WTC11 (cell line): ENCODE measurements at regions not wholly inside any gene's neighbourhood (a gene's known extent, or its start where the extent isn't known, plus 50 kb on each side); places are given as distances from the start of the nearest gene placed in this dataset.

Experiments
- ATAC-seq: fragments of 200-7000 bp; cut with Tn5 transposase; 2 replicates; pipeline ENCODE4 v1.10.0; 2021; ENCODE audit warnings: mild to moderate bottlenecking, moderate library complexity
- CTCF ChIA-PET: fragments of 300-600 bp; sonication (Branson Sonifier 250); formaldehyde crosslinking; loops from one replicate; lab custom pipeline; 2021; ENCODE audit warnings: antibody characterized with exemption; lab: Charles Lee
- POLR2A ChIA-PET: fragments of 350-600 bp; sonication (Branson Sonifier 250); formaldehyde crosslinking; loops from one replicate; lab custom pipeline; 2021; ENCODE audit warnings: antibody characterized with exemption; lab: Charles Lee
- DNase-seq: peaks from one replicate; pipeline ENCODE4 v3.0.0; 2021; ENCODE audit warnings: low spot score
- H3K27ac Mint-ChIP-seq: 2 replicates; pipeline ENCODE4 v1.8.0; 2021; ENCODE audit warnings: mixed read lengths
- H3K27me3 Mint-ChIP-seq: 2 replicates; pipeline ENCODE4 v1.8.0; 2021; ENCODE audit warnings: low read depth, mild to moderate bottlenecking, moderate library complexity, mixed read lengths
- H3K36me3 Mint-ChIP-seq: 2 replicates; pipeline ENCODE4 v1.8.0; 2021; ENCODE audit warnings: mixed read lengths
- H3K4me1 Mint-ChIP-seq: 2 replicates; pipeline ENCODE4 v1.8.0; 2022; ENCODE audit warnings: mixed read lengths
- H3K4me3 Mint-ChIP-seq: 2 replicates; pipeline ENCODE4 v1.8.0; 2021; ENCODE audit warnings: mild to moderate bottlenecking, moderate library complexity, mixed read lengths
- H3K9me3 Mint-ChIP-seq: 2 replicates; pipeline ENCODE4 v1.8.0; 2021; ENCODE audit warnings: mixed read lengths
- AR ChIP-seq: fragments of 250-450 bp; sonication (Bioruptor Pico); IDR thresholded peaks from 2 replicates; pipeline ENCODE4 v1.9.0; 2021; ENCODE audit warnings: mild to moderate bottlenecking
- ATF2 ChIP-seq: sonication (generic); formaldehyde crosslinking; IDR thresholded peaks from 2 replicates; pipeline ENCODE4 v1.8.1; 2022; ENCODE audit warnings: low read depth, missing genetic modification reagents, borderline replicate concordance
- ATF6 ChIP-seq: sonication (generic); formaldehyde crosslinking; IDR thresholded peaks from 2 replicates; pipeline ENCODE4 v1.8.1; 2023; ENCODE audit warnings: mild to moderate bottlenecking, missing genetic modification reagents
- CREB1 ChIP-seq: sonication (generic); formaldehyde crosslinking; IDR thresholded peaks from 2 replicates; pipeline ENCODE4 v1.8.0; 2023; ENCODE audit warnings: mild to moderate bottlenecking, missing genetic modification reagents
- E2F5 ChIP-seq: sonication (generic); formaldehyde crosslinking; IDR thresholded peaks from 2 replicates; pipeline ENCODE4 v1.8.1; 2022; ENCODE audit warnings: mild to moderate bottlenecking, moderate library complexity, missing genetic modification reagents
- ETV6 ChIP-seq: sonication (generic); formaldehyde crosslinking; IDR thresholded peaks from 2 replicates; pipeline ENCODE4 v1.8.1; 2022; ENCODE audit warnings: mild to moderate bottlenecking, missing genetic modification reagents
- HMGXB4 ChIP-seq: sonication (generic); formaldehyde crosslinking; IDR thresholded peaks from 2 replicates; pipeline ENCODE4 v1.8.1; 2023; ENCODE audit warnings: mild to moderate bottlenecking, moderate library complexity, missing genetic modification reagents
- IRF2 ChIP-seq: sonication (generic); formaldehyde crosslinking; IDR thresholded peaks from 2 replicates; pipeline ENCODE4 v1.8.0; 2022; ENCODE audit warnings: low read depth, missing genetic modification reagents, borderline replicate concordance
- JUN ChIP-seq: sonication (generic); formaldehyde crosslinking; IDR thresholded peaks from 2 replicates; pipeline ENCODE4 v1.8.0; 2023; ENCODE audit warnings: mild to moderate bottlenecking, missing genetic modification reagents
- MYBL2 ChIP-seq: sonication (generic); formaldehyde crosslinking; IDR thresholded peaks from 2 replicates; pipeline ENCODE4 v1.8.1; 2023; ENCODE audit warnings: mild to moderate bottlenecking, moderate library complexity, missing genetic modification reagents
- ZMAT4 ChIP-seq: fragments of 250-450 bp; sonication (Bioruptor Pico); IDR thresholded peaks from 2 replicates; pipeline ENCODE4 v1.9.0; 2021; ENCODE audit warnings: mild to moderate bottlenecking
- ZNF138 ChIP-seq: sonication (generic); formaldehyde crosslinking; conservative IDR thresholded peaks from 2 replicates; pipeline ENCODE4 v1.8.1; 2022; ENCODE audit warnings: mild to moderate bottlenecking, moderate library complexity, missing genetic modification reagents
- ZNF232 ChIP-seq: sonication (generic); formaldehyde crosslinking; IDR thresholded peaks from 2 replicates; pipeline ENCODE4 v1.8.0; 2022; ENCODE audit warnings: mild to moderate bottlenecking, missing genetic modification reagents
- ZNF263 ChIP-seq: sonication (generic); formaldehyde crosslinking; IDR thresholded peaks from 2 replicates; pipeline ENCODE4 v1.8.1; 2022; ENCODE audit warnings: low read depth, mild to moderate bottlenecking, moderate library complexity, missing genetic modification reagents
- ZNF396 ChIP-seq: fragments of 250-450 bp; sonication (Bioruptor Pico); IDR thresholded peaks from 2 replicates; pipeline ENCODE4 v1.8.0; 2021; ENCODE audit warnings: mild to moderate bottlenecking, moderate library complexity, borderline replicate concordance
- ZNF423 ChIP-seq: fragments of 250-450 bp; sonication (Bioruptor Pico); IDR thresholded peaks from 2 replicates; pipeline ENCODE4 v2.1.2; 2022; ENCODE audit warnings: mild to moderate bottlenecking, moderate library complexity

GRCh38 chr17:45675012-45675411 lies 109.1 kb upstream of the CRHR1 start:
- POLR2A ChIA-PET: no interaction called here

More at GRCh38 chr17:45675012-45675411, 109.1 kb upstream of the CRHR1 start:
- CTCF ChIA-PET: interaction anchor here (1.1 to 2.5 kb wide), 5 partner anchors 9 to 157 kb away, joined by 3 to 10 read pairs (median 5); no protein-coding TSS in a partner anchor
- H3K27ac Mint-ChIP-seq: no peak overlapping the region
- TF ChIP-seq ZNF232 (CRISPR knock-in tag): no peak
- no peak for TF ChIP-seq ZNF396 (CRISPR knock-in tag)
- no peak for TF ChIP-seq ATF6
- TF ChIP-seq JUN (CRISPR knock-in tag): no peak
- TF ChIP-seq IRF2: no peak
- TF ChIP-seq HMGXB4 (CRISPR knock-in tag): no peak
- no peak for TF ChIP-seq AR
- TF ChIP-seq MYBL2 (CRISPR knock-in tag): no peak
- no peak for TF ChIP-seq ZNF423 (CRISPR knock-in tag)
- no peak for TF ChIP-seq CREB1 (CRISPR knock-in tag)
- no peak for TF ChIP-seq ZMAT4 (CRISPR knock-in tag)
- no peak for TF ChIP-seq ATF2
- TF ChIP-seq ETV6: no peak
- no peak for TF ChIP-seq ZNF138 (CRISPR knock-in tag)
- TF ChIP-seq ZNF263 (CRISPR knock-in tag): no peak
- no peak for TF ChIP-seq E2F5 (CRISPR knock-in tag)
- TF ChIP-seq, all 79 proteins: peak for 0
- peaks cover 12% of the 10 kb centered on the region for H3K27me3 Mint-ChIP-seq
- H3K4me3 Mint-ChIP-seq: no peak overlapping the region
- no peaks in the 10 kb centered on the region for H3K36me3 Mint-ChIP-seq
- no peak for ATAC-seq
- H3K4me1 Mint-ChIP-seq: no peaks in the 10 kb centered on the region
- peaks cover 8% of the 10 kb centered on the region for H3K9me3 Mint-ChIP-seq
- no peak for DNase-seq
